GM23338 (cell line): ENCODE measurements at regions not wholly inside any gene's neighbourhood (a gene's known extent, or its start where the extent isn't known, plus 50 kb on each side); places are given as distances from the start of the nearest gene placed in this dataset.
A peak's percentile ranks its signal among the peaks of the same experiment; 100 is the strongest.

Experiments used
- EZH2 ChIP-seq: fragments of 200-600 bp; sonication (generic); IDR thresholded peaks from one replicate; pipeline ENCODE4 v1.8.0; 2017; ENCODE audit warnings: antibody characterized with exemption, mild to moderate bottlenecking, low read depth; ENCODE audit not compliant: unreplicated experiment
- EZH2phosphoT487 ChIP-seq: fragments of 200-600 bp; sonication (generic); IDR thresholded peaks from one replicate; pipeline ENCODE4 v1.8.1; 2018; ENCODE audit warnings: antibody characterized with exemption; ENCODE audit not compliant: unreplicated experiment
- JUNB ChIP-seq: IDR thresholded peaks from one replicate; pipeline ENCODE4 v1.6.1; 2016; ENCODE audit warnings: antibody characterized with exemption; ENCODE audit not compliant: unreplicated experiment
- POLR2AphosphoS5 ChIP-seq: IDR thresholded peaks from 2 replicates; pipeline ENCODE4 v1.6.1; 2016; ENCODE audit warnings: antibody characterized with exemption, low read depth
- STAT1 ChIP-seq: IDR thresholded peaks from one replicate; pipeline ENCODE4 v1.6.1; 2016; ENCODE audit warnings: antibody characterized with exemption; ENCODE audit not compliant: unreplicated experiment
- ZNF331 ChIP-seq: fragments of 250-450 bp; sonication (Bioruptor Pico); IDR thresholded peaks from 2 replicates; pipeline ENCODE4 v1.5.0; 2020; ENCODE audit warnings: low read depth, mild to moderate bottlenecking, moderate library complexity
- TF ChIP-seq, protein P1 (sequence below), 2 experiments: fragments of 200-600 bp in 1 of 2; sonication (generic) in 1 of 2; conservative IDR thresholded peaks; 2 replicates each; pipeline versions ENCODE4 v1.5.1 to v1.6.1; 2016 to 2017; ENCODE audit warnings: antibody characterized with exemption in 2 of 2, low read depth in 2 of 2, mild to moderate bottlenecking in 2 of 2, moderate library complexity in 1 of 2
- TF ChIP-seq, protein P2 (sequence below): IDR thresholded peaks from one replicate; pipeline ENCODE4 v1.6.1; 2018; ENCODE audit warnings: antibody characterized with exemption; ENCODE audit not compliant: unreplicated experiment

DNA sequence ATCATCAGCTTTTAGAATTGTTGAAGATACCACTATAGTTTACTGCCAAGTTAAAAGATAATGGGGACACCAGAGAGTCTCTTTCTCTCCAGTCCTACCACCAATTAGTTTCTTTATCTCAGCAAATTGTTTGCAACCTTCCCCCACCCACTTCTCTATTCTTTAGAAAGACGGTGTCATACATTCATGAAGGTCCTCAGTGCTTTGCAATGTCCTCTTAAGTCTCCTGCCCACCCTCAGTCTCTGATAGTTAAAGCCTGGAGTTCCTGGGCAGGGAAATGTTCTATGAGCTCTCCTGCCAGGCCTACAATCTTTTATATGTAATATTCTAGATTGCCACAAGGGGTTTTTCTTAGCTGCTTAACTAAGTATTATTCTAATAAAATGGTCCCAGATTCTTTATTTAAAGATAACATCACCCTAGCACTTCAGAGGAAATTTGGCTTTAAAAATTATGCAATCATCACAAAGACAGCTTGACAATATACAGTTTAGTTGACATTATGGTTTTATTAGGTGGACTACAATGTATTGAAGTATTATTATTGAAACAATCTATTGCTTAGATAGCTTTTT lies 509.2 kb downstream of the CSNK1G3 start:
- TF ChIP-seq, protein P1, sequence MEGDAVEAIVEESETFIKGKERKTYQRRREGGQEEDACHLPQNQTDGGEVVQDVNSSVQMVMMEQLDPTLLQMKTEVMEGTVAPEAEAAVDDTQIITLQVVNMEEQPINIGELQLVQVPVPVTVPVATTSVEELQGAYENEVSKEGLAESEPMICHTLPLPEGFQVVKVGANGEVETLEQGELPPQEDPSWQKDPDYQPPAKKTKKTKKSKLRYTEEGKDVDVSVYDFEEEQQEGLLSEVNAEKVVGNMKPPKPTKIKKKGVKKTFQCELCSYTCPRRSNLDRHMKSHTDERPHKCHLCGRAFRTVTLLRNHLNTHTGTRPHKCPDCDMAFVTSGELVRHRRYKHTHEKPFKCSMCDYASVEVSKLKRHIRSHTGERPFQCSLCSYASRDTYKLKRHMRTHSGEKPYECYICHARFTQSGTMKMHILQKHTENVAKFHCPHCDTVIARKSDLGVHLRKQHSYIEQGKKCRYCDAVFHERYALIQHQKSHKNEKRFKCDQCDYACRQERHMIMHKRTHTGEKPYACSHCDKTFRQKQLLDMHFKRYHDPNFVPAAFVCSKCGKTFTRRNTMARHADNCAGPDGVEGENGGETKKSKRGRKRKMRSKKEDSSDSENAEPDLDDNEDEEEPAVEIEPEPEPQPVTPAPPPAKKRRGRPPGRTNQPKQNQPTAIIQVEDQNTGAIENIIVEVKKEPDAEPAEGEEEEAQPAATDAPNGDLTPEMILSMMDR (conservative IDR thresholded peaks at IDR 0.05; ENCODE audit: low read depth in 2 of 2): peak in 1 of 2 experiments; percentile 37; a peak in 1 of 4 replicates
- TF ChIP-seq EZH2 (no peak), POLR2AphosphoS5 (no peak), ZNF331 (CRISPR knock-in tag) (no peak), STAT1 (no peak), EZH2phosphoT487 (no peak), JUNB (no peak)
- TF ChIP-seq, protein P2, sequence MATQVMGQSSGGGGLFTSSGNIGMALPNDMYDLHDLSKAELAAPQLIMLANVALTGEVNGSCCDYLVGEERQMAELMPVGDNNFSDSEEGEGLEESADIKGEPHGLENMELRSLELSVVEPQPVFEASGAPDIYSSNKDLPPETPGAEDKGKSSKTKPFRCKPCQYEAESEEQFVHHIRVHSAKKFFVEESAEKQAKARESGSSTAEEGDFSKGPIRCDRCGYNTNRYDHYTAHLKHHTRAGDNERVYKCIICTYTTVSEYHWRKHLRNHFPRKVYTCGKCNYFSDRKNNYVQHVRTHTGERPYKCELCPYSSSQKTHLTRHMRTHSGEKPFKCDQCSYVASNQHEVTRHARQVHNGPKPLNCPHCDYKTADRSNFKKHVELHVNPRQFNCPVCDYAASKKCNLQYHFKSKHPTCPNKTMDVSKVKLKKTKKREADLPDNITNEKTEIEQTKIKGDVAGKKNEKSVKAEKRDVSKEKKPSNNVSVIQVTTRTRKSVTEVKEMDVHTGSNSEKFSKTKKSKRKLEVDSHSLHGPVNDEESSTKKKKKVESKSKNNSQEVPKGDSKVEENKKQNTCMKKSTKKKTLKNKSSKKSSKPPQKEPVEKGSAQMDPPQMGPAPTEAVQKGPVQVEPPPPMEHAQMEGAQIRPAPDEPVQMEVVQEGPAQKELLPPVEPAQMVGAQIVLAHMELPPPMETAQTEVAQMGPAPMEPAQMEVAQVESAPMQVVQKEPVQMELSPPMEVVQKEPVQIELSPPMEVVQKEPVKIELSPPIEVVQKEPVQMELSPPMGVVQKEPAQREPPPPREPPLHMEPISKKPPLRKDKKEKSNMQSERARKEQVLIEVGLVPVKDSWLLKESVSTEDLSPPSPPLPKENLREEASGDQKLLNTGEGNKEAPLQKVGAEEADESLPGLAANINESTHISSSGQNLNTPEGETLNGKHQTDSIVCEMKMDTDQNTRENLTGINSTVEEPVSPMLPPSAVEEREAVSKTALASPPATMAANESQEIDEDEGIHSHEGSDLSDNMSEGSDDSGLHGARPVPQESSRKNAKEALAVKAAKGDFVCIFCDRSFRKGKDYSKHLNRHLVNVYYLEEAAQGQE: no peak
